ENCODE measurements at regions not wholly inside any gene's neighbourhood (a gene's known extent, or its start where the extent isn't known, plus 50 kb on each side); places are given as distances from the start of the nearest gene placed in this dataset.

DNA sequence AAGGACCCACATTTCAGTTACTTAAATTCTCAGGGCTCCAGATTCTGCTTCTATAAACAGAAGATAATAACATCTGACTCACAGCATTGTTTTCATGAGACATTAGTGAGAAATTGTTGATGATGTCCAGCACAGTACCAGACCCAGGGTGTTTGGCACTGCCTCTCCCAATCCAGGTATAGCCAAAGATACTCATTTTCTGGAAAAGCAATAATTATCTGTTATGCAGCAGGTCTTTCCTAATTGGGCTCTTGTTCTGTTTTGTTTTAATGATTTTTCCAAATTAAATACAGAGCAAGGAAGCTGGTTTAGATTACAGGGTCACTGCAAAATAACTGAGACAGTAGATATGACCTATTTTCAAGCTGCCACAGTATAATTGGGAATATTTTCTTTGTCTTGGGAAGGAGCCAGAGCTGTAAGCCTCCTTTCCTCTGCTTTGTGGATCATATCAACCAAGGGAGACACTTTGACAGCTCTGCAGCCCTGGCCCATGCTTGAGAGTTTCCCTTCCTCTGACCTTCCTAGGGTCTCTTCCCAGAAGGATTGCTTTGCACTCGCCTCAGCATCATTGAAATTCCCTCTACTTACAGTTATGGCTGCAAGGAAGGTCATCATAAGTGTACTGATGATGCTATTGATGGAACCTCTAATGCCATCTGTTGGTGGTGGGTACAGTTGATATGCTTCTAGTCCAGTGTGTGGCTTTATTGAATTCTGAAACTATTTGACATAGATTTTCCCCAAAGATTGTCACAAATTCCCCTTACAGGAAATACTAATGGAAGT is 522.4 kb upstream of the ADAMTS9 start:
- H3F3A ChIP-seq (replicated peaks; ENCODE audit: low read depth), result no peaks in the 10 kb centered on the region
- H3K9me3 Mint-ChIP-seq, result peaks cover 4% of the 10 kb centered on the region; the same call in 2 of the 3 replicates
- no peaks in the 10 kb centered on the region; the same call in 1 of the 2 replicates for H3K9me2 ChIP-seq (ENCODE audit: insufficient read depth)
- H3K27me3 ChIP-seq (ENCODE audit: insufficient read depth), result no peaks in the 10 kb centered on the region
- H2AFZ ChIP-seq, result no peak overlapping the region
- H3K79me2 ChIP-seq (replicated peaks; ENCODE audit: insufficient read depth), result no peaks in the 10 kb centered on the region
- H3K4me1 Mint-ChIP-seq, result no peaks in the 10 kb centered on the region
- H4K20me1 ChIP-seq (replicated peaks; ENCODE audit: insufficient read depth), result no peaks in the 10 kb centered on the region
- no peaks in the 10 kb centered on the region for H3K4me1 ChIP-seq (ENCODE audit: insufficient read depth)
- H3K4me3 Mint-ChIP-seq, result no peak overlapping the region
- H3K27ac Mint-ChIP-seq, result no peak overlapping the region
- no peak for ATAC-seq
- no peaks in the 10 kb centered on the region for H3K36me3 ChIP-seq (ENCODE audit: insufficient read depth)
- no peaks in the 10 kb centered on the region for H3K36me3 Mint-ChIP-seq (ENCODE audit: low read depth)
- no peak for DNase-seq (ENCODE audit: low spot score)
- H3K4me3 ChIP-seq, result no peak overlapping the region
- no peaks in the 10 kb centered on the region for H3K27me3 Mint-ChIP-seq (ENCODE audit: insufficient read depth, low read depth, poor library complexity)
- TF ChIP-seq ZNF462 (CRISPR knock-in tag; IDR thresholded peaks at IDR 0.05), result no peak
- TF ChIP-seq STAT1 (IDR thresholded peaks at IDR 0.05; ENCODE audit: unreplicated experiment), result no peak
- TF ChIP-seq CREB1 (CRISPR knock-in tag; IDR thresholded peaks at IDR 0.05; ENCODE audit: low read depth), result no peak
- no peak for TF ChIP-seq EZH2phosphoT487 (IDR thresholded peaks at IDR 0.05; ENCODE audit: unreplicated experiment)
- no peak for TF ChIP-seq POLR2AphosphoS5 (IDR thresholded peaks at IDR 0.05; ENCODE audit: low read depth)
- TF ChIP-seq REST (IDR thresholded peaks at IDR 0.05; ENCODE audit: unreplicated experiment), result no peak
- no peak for TF ChIP-seq ZNF114 (CRISPR knock-in tag; IDR thresholded peaks at IDR 0.05)
- no peak for TF ChIP-seq JUNB (IDR thresholded peaks at IDR 0.05; ENCODE audit: unreplicated experiment)
- no peak for TF ChIP-seq ZNF331 (CRISPR knock-in tag; IDR thresholded peaks at IDR 0.05; ENCODE audit: low read depth)
- TF ChIP-seq CTCF (conservative IDR thresholded peaks at IDR 0.05; ENCODE audit: low read depth in 2 of 2), result no peak
- no peak for TF ChIP-seq NANOG (IDR thresholded peaks at IDR 0.05; ENCODE audit: borderline replicate concordance)
- TF ChIP-seq ETS1 (IDR thresholded peaks at IDR 0.05), result no peak
- no peak for TF ChIP-seq EZH2 (IDR thresholded peaks at IDR 0.05; ENCODE audit: low read depth, unreplicated experiment)
- H3K27ac ChIP-seq (ENCODE audit: low read depth), result no peak overlapping the region
- no peak overlapping the region for H3K4me2 ChIP-seq
